ENCODE measurements at regions not wholly inside any gene's neighbourhood (a gene's known extent, or its start where the extent isn't known, plus 50 kb on each side); places are given as distances from the start of the nearest gene placed in this dataset.

DNA sequence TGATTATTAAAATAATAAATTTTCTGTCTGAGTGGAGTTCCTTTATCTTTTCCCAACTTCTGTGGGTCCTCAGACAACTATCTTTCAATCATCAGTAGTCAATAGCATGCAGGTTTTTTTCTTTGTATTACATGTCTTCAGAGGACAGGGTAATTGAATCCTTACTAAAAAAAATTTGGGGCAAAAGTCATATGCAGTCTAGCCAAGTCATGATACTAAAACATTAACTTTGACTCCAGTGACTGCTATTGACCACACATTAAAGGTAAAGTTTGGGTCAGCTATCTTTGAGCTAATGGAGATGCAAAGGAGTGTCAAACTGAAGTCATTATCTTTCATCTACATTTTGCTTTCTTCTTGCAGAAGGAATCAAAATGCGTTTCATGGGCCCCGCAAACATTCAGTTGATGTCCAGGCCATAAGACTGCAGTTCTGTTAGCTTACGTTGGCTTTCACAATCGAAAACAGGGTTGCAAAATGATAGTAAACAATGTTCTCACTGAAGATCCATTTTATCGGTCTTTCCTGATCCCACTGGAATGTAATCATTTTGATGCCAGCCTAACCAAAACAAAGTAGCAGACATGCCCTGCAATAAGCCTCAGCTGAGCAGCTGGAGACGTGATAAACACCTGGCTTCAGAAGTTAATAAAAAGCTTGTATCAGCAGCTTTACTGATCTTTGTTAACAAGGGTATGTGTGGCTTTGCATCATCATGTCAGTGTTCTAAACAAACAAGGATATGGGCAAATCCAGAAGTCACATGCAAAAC is 186.1 kb upstream of the PRLR start:
- no peak for TF ChIP-seq CTCF (conservative IDR thresholded peaks at IDR 0.05 in 1 of 2, IDR thresholded peaks at IDR 0.05 in 1 of 2; ENCODE audit: extremely low read depth in 1 of 2, insufficient read depth in 1 of 2, low read depth in 1 of 2, low read length in 2 of 2)
- no peak for TF ChIP-seq EZH2 (IDR thresholded peaks at IDR 0.05; ENCODE audit: borderline replicate concordance, low read length)

All from mammary epithelial cell (primary cell).